HG03442 (cell line): ENCODE measurements at regions not wholly inside any gene's neighbourhood (a gene's known extent, or its start where the extent isn't known, plus 50 kb on each side); places are given as distances from the start of the nearest gene placed in this dataset.

Experiments used
- ATAC-seq: cut with Tn5 transposase; IDR thresholded peaks from one replicate; pipeline ENCODE4 v1.9.1; 2021; ENCODE audit warnings: mild to moderate bottlenecking, moderate library complexity; ENCODE audit not compliant: unreplicated experiment

DNA sequence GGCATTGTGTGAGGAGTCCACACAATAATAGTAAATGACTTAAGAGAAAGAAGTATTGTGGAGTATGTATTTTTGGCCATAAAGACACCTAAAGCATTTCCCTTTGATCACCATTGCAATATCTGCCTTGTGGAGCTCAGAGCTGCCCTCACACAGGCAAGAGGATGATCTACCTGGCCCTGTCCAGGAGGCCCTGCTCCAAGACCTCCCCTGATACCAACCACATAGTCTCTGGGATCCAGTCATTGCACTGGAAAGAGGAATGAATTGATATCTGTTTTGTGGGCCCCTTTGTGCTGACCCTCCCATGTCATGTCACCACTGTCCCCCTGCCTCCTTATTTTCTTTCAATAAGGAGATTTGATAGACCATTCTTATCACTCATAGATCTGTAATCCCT is 430.6 kb upstream of the TNP1 start:
- ATAC-seq, result no peak

- no peak for ATAC-seq
Measured at GRCh38 chr2:217289907-217290280, 430.0 kb upstream of the TNP1 start.

GRCh38 chr2:217289177-217289906 is 429.5 kb upstream of the TNP1 start:
- ATAC-seq, result no peak

DNA sequence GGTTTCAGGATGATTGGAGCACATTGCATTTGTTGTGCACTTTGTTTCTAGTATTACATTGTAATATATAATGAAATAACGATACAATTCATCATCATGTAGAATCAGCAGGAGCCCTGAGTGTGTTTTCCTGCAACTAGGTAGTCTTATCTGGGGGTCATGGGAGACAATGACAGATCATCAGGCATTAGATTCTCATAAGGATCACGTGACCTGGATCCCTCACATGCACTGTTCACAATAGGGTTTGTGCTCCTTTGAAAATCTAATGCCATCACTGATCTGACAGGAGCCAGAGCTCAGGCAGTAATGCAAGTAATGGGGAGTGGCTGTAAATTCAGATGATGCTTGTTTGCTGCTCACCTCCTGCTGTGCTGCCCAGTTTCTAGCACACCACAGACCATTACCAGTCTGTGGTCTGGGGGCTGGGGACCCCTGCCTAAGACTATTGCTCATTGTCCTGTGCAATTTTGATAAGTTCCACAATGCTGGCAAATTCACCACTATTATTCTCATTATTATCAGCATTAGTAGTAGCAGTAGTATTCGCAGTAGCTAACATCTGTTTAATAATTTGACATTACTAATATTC is 428.7 kb upstream of the TNP1 start:
- ATAC-seq, result no peak

DNA sequence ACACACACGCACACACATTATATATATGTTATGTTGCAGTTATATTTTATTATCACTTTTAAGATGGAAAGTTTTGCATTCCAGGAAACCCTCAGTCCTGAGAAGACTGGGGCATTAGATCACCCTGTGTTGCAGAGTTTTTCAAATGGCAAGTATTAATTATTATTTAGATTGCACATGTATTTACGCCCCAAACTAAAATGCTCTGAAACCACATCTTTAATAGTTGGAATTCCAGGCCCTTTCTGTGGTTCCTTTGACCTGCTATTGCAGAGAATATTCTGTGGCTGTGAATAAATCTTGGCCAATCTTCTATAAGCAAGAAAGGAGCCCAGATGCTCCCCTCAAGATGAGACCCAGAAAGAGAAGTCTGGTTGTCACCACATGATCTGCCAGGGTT is 427.0 kb upstream of the TNP1 start:
- ATAC-seq, result no peak

GRCh38 chr2:217285926-217286325 is 426.1 kb upstream of the TNP1 start:
- ATAC-seq, result no peak

DNA sequence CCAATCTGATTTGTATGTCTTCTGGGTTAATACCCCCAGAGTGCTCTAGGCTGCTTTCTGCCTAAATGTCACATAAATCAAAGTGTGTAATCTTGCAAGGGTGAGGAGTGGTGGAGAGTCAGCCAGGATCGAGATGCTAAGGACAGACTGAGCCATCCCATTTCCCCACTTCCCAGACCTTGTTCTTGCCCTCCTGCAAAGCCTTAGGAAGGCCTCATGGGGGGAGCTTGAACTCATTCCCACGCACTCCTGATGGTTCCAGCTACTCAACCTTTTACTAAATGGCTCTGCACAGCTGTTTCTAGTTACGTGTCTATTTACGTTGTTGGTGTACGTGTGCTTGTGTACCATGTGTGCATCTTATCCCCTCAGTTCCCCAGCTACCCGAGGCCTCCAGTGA is 423.6 kb upstream of the TNP1 start:
- ATAC-seq, result no peak

DNA sequence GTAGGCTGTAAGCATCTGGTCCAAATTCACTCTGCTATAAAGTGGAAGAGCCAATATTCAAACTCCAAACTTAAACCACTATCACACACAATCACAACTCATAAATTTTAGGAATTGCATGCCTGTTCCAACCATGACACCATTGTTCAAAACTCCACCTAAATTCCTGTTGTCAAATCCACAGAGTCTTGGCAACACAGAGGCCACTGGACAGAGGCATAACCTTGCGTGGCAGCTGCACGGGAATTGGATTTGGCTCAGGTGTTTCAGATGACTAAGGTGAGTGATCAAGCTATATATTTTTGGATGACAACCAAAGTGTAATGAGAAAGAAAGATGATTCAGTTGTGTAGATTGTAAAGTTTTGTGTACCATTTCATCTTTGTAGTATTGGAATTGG is 422.7 kb upstream of the TNP1 start:
- no peak for ATAC-seq

DNA sequence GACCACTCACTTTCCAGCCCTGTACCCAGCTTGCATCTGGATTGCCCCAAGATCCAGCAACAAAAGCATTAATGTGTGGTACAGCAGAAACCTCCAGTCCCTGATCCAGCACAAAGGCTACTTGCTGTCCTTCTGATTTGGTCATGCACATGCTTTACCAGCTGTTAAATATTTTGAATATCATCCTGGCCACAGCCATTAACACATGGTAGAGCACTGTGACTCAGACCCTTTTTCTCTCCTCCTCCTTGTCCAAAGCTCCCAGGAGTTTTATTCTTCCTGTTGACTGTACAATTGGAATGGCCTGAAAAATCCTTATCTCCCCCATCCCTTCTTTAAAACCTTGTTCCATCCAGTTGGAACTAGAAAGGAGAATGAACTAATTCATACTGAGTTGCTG is 419.7 kb upstream of the TNP1 start:
- no peak for ATAC-seq

GRCh38 chr2:217279140-217279539 is 419.3 kb upstream of the TNP1 start:
- no peak for ATAC-seq

GRCh38 chr2:217277646-217278398 is 418.0 kb upstream of the TNP1 start:
- ATAC-seq, result no peak

GRCh38 chr2:217276433-217276832 is 416.6 kb upstream of the TNP1 start:
- no peak for ATAC-seq

- no peak for ATAC-seq
Measured at GRCh38 chr2:217275091-217275490, 415.2 kb upstream of the TNP1 start.

DNA sequence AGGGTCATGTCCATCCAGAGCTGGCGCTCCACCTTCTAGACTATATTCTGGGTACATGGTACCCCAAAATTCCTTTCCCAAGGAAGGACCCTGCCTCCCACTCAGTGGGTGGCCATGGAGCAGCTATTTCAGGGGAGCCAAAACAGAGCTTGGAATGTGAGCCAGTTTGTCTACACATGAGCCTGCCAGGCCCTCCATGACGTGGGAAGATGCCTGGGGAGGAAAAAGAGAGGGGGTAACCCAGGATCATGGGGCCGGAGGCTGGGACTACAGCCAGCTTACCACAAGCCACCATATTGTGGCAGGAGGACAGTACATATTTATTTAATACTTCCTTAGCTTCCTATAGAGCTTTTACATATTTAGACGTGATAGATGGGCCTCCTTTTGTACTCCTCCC is 414.7 kb upstream of the TNP1 start:
- ATAC-seq, result no peak

DNA sequence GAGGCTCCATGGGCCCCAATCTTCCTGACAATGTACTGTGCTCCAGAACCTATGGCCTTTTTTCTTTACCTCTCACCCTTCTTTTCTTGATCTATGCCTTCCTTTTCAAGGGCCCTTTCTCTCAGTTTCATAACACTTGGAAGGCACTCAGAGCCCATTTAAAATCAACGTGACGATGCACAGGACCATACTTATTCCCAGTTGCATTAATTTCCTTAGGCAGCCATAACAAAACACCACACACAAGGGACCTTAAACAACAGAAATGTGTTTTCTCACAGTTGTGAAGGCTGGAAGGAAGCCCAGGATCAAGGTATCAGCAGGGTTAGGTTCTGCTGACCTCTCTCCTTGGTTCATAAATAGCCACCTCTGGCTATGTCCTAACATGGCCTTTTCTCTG is 414.0 kb upstream of the TNP1 start:
- no peak for ATAC-seq

DNA sequence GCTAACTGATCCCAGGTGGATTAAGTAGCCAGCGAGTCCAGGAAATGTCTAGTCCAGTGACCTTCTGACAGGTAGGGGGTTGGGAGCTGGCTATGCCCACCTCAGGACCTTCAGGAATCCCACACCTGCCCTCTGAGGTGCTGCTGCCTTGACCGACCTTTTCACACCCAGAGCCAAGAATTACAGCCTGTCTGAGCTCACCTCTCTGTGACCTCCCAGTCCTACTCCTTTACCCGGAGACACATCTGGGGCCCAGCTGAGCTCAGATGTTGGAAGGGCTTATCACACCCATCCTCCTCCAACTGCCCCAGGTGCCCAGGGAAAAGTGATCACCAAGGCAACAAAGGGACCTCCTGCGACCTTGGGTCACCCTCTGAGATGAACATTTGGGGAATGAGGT is 413.3 kb upstream of the TNP1 start:
- no peak for ATAC-seq

- no peak for ATAC-seq
Measured at GRCh38 chr2:217271813-217272212, 411.9 kb upstream of the TNP1 start.

GRCh38 chr2:217270485-217271121 is 410.7 kb upstream of the TNP1 start:
- ATAC-seq, result no peak

DNA sequence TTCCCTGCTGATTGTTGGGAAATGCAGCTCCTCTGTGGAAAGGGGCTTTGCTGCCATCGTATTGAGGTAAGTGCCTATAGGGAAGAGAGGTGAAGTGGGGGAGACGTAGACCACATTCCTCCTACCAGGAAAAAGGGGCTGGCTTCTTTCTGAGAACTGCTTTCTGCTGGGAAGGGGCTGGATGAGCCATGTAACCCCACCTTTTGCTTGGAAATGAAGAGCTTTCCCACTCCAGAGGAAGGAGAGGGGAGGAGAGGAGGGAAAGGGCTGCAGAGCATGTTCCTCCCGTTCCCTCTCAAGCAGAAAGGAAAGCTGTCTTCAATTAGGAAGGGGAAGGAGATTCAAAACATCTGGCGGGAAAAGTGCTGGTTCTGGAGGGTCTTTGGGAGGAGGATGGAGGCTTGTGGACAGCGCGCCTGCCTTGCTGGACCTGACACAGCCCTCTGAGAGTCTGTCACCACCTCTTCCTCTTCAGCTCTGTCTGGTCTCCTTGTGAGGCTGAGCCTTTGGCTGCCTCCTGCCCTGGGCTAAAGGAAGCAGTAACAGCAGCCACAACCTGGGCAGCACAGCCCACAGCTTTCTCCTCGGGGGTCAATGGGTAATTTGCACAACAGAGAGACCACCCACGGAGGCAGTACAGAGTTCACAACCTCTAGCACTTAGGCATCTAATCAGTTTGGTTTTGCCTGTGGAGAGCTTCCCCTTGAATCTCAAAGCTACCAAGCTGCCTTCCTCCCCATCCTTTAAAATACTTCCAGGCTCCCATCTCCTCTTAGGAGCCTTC is 410.0 kb upstream of the TNP1 start:
- ATAC-seq, result no peak

- no peak for ATAC-seq
Measured at GRCh38 chr2:217268978-217269377, 409.1 kb upstream of the TNP1 start.

DNA sequence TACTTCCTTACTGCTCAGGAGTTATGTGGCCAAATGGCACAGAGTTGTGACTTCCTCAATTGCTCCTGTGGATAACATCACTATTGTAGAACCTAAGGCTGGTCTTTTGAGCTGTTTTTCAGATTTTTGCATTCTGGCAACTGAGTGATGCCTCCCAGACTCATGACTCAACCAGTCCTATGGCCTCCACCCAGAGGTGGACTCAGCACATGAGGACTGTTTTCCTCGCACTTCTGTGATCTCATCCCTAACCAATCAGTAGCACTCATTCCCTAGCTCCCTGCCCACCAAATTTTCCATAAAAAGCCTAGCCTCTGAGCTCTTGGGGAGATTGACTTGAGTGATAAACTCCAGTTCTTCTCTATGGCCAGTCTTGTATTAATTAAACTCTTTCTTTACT is 407.9 kb upstream of the TNP1 start:
- no peak for ATAC-seq
